IPS-18c (cell line): ENCODE measurements at regions not wholly inside any gene's neighbourhood (a gene's known extent, or its start where the extent isn't known, plus 50 kb on each side); places are given as distances from the start of the nearest gene placed in this dataset.

Experiments
- H3K4me3 ChIP-seq: 2 replicates; pipeline ENCODE4 v1.7.0; 2013; ENCODE audit warnings: low read depth, mild to moderate bottlenecking, low read length, moderate library complexity; ENCODE audit not compliant: insufficient read depth
- H3K9me3 ChIP-seq: one replicate; pipeline ENCODE4 v1.6.1; 2013; ENCODE audit warnings: mild to moderate bottlenecking, low read length, moderate library complexity; ENCODE audit not compliant: control insufficient read depth, insufficient read depth

DNA sequence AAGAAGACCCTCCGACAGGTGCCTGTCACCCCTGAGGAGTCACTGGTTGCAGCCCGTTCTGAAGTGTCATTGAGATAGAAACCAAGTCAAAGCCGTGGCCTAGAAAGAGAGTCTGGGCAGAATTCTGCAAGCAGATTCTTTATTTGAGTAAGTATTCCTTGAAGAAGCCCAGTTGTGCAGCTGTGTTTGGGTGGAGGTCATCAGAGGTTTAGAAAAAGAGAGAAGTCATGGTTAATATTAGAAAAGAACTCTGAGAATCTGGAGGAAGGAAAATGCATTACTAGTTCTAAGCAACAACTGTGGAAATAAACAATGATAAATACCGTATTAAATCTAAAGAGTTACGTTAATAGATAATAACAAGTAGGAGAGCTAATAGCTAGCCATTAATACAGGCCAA is 118.8 kb upstream of the KIRREL3 start:
- no peaks in the 10 kb centered on the region for H3K9me3 ChIP-seq
- H3K4me3 ChIP-seq: no peak overlapping the region

DNA sequence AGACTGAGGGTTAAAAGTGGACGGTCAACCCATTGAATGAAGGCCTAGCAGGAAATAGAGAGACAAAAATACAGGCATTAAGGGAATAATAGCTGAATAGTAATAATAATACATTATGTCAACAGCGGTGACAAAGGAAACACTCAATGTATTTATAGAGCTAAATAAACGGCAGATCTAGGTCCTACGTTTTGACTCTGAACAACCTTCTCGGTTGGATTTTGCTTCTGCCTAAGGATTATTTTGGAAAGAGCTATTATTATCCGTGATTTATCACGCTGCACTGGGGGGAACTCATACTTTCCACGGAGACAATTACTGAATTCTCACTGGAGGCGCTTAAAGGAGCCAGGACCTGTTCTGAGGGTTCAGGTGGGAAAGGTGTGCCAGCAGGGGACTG is 118.2 kb upstream of the KIRREL3 start:
- Histone ChIP-seq H3K4me3 (no peak overlapping the region), H3K9me3 (no peaks in the 10 kb centered on the region)

DNA sequence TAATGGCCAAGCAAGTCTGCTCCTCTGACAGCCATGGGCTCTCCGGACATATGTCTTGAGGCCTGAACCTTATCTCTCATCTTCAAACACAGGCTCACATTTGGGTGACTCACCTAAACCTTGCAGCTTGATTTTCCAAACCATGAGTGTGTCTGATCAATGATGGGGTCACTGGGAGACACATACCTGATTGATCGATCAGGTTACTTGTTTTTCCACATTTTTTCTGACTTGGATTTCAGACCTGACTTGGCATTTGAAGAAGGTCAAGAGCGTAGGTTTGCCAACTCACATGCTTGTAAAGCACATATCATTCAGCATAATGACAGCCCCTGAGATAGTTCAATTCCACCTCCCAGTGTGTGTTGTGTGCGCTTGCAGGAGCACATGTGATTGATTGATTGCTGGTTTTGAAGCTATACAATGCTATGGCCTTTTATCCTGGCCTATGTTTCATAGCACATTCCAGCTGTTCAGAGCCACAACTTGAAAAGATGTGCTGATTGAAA is 116.7 kb upstream of the KIRREL3 start:
- H3K9me3 ChIP-seq: no peaks in the 10 kb centered on the region
- no peak overlapping the region for H3K4me3 ChIP-seq

DNA sequence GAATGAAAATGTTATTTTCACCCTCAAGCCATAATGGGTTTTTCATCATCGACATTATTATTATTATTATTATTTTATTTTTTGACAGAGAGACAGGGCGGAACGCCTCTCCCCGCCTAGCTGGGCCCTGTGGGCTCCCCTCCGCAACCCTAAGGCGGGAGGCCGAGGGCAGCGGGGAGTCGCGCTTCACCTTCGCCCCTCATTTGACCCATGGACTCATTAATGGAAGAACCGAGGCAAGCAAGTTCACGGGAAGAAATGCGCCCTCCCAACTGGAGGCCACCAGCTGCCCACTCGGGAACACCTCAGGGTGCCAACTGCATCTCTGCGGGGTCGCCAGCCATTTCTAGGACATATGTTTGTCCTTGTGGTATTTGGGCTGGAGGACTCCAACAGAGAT is 115.3 kb upstream of the KIRREL3 start:
- no peaks in the 10 kb centered on the region for H3K9me3 ChIP-seq

DNA sequence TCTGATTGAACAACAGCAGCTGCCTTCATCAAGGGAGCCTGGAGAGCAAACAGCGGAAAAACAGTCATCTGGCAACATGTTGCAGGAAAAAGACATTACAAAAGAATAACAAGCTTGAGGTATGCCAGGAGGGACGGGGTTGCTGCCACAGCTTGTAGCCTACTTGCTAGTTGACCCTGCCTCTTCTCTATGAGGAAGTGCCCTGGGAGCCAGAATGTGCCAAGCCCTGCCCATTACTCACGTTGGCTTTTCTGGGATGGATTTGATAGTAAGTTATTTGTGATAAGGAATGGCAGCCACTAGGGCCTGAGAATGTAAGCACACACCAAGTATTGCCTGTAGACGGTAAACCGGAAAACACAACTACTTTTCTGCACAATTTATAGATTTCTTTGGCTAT is 113.5 kb upstream of the KIRREL3 start:
- Histone ChIP-seq H3K4me3 (no peak overlapping the region), H3K9me3 (no peaks in the 10 kb centered on the region)

More for the DNA sequence above, 115.3 kb upstream of the KIRREL3 start:
- no peak overlapping the region for H3K4me3 ChIP-seq

DNA sequence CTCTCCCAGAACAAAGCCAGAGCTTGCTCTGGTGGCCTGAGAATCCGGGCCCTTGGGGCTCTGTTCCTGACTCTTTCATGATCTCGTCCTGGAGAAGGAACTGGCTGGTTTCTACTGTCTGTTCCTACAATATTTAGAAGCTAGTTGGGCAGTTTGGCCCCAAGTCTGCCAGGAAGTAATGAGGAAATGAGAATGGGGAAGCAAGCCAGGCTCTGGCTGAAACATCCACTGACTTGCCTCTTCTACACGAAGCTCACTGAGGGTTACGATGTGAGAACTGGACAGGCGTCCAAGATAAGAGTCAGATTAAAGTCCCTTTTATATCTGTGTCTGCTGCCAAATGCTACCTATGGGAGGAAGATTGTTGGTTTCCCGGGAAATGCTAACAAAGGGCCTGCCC is 110.0 kb upstream of the KIRREL3 start:
- H3K9me3 ChIP-seq: no peaks in the 10 kb centered on the region
- H3K4me3 ChIP-seq: no peak overlapping the region

DNA sequence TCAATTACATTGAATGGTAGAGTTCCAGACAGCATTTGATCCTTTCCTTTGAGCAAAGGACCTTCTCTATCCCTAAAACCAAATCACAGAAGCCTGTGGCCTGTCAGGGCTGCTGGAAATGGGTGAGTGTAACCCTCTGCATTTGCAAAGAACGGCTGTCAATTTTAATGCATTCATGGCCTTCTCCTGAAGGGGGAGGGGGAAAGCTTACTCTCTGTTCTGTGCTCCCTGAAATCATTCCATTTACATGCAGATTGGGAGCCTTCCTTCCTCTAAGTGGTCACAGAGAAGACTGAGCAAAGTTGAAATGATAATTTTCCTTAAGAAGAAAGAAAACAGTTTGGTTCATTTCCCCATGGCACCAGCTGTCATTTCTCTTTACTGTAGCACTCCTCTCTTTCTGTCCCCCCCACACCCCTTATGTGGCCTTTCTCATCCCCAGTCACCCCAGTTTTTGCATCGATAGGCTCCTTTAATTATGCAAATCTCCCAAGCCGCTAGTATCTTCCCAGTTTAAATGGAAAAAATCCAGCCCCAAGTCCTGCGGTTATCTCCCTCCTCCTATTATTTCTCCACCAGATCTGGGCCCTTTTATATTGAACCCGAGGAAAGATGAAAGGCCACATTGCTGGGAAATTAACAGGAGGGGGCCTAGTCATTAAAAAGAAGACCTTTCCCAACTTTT is 109.4 kb upstream of the KIRREL3 start:
- H3K9me3 ChIP-seq: no peaks in the 10 kb centered on the region
- H3K4me3 ChIP-seq: no peak overlapping the region

DNA sequence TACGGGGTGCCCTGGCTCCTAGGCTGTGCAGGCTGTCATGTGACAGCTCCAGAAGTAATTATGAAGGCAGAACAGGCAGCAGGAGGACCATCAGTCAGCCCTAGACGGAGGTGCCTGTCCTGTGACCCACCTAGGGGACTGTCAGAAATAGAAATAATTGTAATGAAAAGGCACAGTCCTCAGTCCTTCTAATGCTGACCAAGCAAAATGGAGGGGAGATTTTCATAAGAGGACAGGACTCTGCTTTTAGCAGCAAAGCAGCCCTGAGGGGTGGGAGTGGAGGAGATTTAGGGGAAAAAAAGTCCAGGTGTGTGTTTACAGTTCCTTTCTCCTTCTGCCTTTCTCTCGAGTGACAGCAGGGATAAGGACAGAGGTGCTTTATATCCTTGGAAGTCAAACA is 108.3 kb upstream of the KIRREL3 start:
- Histone ChIP-seq H3K4me3 (no peak overlapping the region), H3K9me3 (no peaks in the 10 kb centered on the region)

DNA sequence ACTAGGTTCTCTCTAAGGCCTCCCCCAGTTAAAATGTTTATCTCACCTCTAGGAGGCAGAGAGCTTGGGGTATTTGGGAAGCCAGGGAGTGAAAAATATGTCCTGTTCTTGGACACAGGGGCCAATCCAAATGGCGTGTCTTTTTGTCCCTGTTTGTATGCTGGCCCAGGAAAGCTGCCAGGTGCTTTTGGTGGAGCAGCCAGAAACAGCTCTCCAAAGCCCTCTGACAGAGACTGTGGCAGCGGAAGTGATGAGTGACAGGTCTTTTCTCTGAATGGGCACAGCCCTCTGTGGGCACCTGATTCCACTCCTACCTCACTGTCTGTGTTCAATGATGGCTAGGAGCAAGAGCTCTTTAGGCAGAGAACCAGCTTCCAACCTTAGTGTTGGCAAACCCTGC is 106.4 kb upstream of the KIRREL3 start:
- Histone ChIP-seq H3K9me3 (no peaks in the 10 kb centered on the region), H3K4me3 (no peak overlapping the region)

DNA sequence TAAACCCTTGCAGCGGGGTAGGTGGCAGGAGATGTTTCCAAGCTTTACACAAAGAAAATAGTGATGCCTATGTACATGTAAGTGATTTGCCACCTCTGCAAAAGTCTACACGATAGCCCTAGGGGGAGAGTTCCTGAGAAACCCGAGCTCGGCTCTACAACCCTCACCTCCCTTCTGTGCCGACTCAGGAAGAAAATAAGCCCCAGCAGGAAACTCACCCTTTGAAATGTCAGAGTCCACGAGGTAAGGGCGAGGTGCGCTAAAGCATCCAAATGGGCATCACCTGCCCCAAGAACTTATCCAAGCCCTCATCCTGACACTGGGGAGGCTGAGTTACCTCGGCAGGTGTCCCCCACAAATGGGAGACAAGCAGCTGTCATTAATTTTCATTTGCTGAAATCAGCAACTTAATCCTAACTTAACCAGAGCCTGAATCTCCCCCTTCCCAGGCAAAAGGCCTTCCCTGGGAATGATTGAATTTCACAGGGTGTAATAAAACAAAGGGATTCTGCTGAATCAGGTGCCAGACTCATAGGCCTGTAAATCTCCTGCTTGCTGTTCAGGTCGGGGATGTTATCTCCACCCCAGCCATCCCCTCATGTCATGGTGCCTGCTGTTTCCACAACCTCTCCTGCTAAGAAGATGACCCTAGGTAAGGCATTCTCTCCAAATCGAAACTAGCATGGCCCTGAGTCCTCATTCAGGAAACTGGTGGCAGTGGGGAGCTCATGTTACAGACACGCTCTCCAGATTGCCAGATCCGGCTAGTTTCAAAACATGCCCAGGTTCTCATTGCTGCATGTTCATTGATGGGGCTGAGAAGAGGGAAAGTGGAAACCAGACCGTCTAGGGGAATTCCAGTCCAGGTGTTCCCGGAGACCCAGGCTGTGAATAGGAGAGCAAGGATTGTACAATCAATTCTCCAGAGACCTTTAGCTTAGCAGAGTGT is 105.3 kb upstream of the KIRREL3 start:
- no peak overlapping the region for H3K4me3 ChIP-seq
- H3K9me3 ChIP-seq: no peaks in the 10 kb centered on the region

DNA sequence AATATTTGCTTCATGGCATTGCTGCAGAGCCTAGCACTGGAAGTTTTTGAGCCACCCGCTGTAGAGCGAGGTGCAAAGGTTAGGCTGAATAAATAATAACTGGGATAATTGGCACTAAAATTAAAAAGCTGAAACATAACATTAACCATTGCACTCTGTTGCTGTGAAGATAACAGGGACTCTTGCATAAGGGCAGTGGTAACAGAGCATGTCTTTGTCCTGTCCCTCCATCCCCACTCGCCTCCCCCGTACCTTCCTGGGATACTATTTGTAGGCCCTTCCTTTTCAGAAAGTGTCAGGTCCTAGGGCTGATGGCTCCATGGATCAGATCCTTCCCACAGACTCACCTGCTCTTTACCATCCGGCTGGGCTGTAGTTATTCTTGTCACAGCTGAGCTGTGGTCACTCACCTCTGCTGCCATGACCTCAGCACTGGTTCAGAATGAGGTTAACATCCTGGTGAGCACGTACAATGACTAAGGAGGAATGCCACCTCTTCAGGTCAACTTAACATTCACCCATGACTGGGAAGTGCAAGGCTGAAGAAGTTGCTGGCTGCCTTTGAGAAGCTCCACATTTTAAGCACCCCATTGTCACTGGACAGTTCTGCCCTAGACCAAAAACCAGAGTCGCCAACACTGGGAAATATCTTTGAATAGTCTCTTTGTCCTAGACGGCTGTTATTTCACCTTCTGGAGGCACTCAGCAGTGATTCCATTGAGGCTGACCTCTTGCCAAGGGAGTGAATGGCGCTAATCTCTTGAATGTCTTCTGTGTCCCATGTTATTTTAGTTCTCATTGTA is 103.2 kb upstream of the KIRREL3 start:
- H3K9me3 ChIP-seq: no peaks in the 10 kb centered on the region

DNA sequence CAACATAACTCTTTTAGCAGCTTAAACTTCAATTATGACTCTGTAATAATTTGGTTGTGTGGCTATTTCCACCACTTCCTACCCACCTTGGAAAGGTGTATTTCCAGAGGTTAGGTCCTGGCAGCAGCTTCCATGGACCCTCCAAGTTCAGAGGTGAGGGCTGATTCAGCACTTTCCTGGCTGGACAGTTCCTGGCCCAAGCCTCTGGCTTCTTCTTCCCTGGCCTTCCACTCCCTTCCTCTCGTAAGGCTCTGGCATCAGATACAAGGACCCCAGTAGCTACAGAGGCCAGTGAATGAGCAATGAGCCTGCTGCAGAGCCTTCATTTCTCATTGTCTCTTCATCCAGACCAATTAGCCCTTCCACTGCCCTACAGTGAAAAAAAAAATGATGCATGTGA is 98.1 kb upstream of the KIRREL3 start:
- no peaks in the 10 kb centered on the region for H3K9me3 ChIP-seq
- no peak overlapping the region for H3K4me3 ChIP-seq

More for the DNA sequence above, 103.2 kb upstream of the KIRREL3 start:
- no peak overlapping the region for H3K4me3 ChIP-seq

DNA sequence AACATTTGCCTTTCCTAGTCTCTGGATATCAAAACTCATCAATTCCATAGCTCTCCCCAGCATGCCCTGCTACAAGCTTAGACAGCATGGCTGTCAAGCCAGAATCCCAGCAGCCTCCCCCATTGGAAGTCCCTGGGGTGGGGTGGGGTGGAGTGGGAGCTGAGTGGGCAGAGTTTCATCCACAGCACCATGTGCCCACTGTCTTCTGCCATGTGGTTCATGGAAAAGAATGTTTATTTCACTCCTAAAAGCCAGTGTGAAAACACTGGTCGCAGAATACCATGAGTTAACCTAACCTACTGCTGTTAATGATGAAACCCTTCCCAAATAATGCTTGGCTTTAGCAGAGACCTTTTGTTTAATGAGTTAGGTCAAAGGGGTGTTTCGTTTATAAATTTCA is 80.2 kb upstream of the KIRREL3 start:
- Histone ChIP-seq H3K4me3 (no peak overlapping the region), H3K9me3 (no peaks in the 10 kb centered on the region)

DNA sequence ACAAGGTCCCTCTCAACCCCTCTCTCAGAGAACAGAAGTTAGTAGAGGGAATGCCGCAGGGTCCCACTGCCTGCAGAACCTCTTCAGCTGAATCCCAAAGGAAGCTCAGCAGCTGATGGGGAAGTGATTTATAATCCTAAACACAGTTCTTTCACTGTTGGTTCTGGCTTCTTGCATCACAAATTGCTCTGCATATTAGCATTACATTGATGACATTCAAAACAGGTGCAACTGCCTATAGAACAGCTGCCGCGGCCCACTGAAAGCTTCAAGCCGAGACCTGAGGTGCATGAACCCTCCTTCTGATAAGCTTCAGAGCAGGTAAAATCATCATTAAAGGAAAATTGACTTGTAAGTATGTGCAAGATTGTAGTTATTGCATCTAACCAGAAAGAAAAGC is 75.2 kb upstream of the KIRREL3 start:
- H3K9me3 ChIP-seq: no peaks in the 10 kb centered on the region
- no peak overlapping the region for H3K4me3 ChIP-seq

DNA sequence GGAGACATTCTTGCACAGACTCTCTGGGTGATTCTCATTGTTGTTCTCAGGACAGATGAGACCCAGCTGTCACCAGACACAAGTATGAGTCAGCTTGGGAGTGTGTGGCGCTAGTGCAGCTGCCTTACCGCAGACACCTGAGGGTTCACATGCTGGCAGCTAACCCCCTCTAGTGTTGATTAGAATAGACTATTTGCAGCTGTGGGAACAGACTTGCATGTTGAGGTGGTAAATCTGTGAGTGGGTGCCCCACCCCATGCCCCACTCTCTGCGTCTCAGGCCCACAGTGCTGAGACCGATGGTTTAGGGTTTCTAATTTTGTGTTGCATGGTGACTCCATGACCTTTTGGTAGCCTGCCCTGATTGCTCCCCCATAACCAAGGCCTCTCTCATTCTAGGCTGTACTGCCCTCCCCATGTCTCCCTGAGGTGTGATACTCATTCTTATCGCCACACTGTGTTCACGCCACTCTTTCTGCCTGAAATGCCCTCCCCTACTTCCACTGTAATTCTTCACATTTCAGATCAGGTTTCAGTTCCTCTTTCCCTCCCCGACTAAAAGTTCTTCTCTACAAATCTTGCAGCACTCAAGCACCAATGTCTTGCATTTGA is 73.7 kb upstream of the KIRREL3 start:
- no peaks in the 10 kb centered on the region for H3K9me3 ChIP-seq
- H3K4me3 ChIP-seq: no peak overlapping the region

DNA sequence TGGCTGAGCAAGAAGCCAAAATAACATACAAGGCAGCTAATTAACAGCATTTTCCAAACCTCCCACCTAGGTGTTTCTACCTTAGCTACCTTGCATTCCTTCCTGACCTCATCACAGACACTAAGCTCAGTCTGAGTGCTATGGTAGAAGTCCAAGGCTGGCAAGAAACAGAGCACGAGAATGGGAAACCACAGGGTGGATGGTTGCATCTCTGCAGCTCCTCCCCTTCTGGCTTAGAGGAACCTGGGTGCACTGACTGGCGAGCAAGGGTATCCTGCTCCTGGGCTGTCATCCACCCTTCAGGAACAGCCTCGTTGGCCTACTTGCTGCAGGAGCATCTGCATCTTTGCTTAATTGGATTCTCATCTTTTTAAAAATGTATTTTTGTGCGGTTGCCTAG is 73.1 kb upstream of the KIRREL3 start:
- H3K9me3 ChIP-seq: no peaks in the 10 kb centered on the region
- H3K4me3 ChIP-seq: no peak overlapping the region

DNA sequence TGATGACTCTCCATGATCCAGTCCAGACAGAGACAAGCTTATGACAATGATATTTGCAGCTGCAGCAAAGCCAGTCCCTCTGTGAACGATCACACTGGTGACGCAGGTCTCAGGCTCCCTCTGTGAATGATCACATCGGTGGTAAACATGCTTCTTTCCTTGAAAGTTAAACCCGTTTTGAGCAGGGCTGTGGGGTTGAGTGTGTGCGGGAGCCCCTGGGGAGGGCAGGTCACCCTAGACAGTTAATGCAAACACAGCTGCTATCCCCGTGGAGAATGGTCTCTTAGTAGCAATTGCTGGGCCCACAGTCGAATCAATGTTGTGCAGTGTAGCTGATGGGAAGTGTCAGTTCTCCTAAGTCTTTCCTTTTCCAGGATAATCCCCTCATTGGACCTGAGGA is 71.0 kb upstream of the KIRREL3 start:
- no peaks in the 10 kb centered on the region for H3K9me3 ChIP-seq
- H3K4me3 ChIP-seq: no peak overlapping the region
